ENCODE measurements at regions not wholly inside any gene's neighbourhood (a gene's known extent, or its start where the extent isn't known, plus 50 kb on each side); places are given as distances from the start of the nearest gene placed in this dataset.

GRCh38 chr5:104061707-104062106, 499.1 kb upstream of the NUDT12 start:
- TF ChIP-seq CTCF (IDR thresholded peaks at IDR 0.05; ENCODE audit: insufficient read depth, low read depth, low read length) (no peak), EZH2 (IDR thresholded peaks at IDR 0.05; ENCODE audit: insufficient read depth, low read length) (no peak)

Data from astrocyte (in vitro differentiated cells and primary cell).